ENCODE measurements at regions not wholly inside any gene's neighbourhood (a gene's known extent, or its start where the extent isn't known, plus 50 kb on each side); places are given as distances from the start of the nearest gene placed in this dataset.

GRCh38 chr13:58876473-58876872, 1244.9 kb downstream of the PCDH17 start:
- TF ChIP-seq CTCF (IDR thresholded peaks at IDR 0.05) (no peak), EZH2phosphoT487 (IDR thresholded peaks at IDR 0.05; ENCODE audit: borderline replicate concordance, low read depth) (no peak), RFX5 (IDR thresholded peaks at IDR 0.05; ENCODE audit: low read length) (no peak)
